AG09309 (cell line): ENCODE measurements at regions not wholly inside any gene's neighbourhood (a gene's known extent, or its start where the extent isn't known, plus 50 kb on each side); places are given as distances from the start of the nearest gene placed in this dataset.

Experiments
- DNase-seq: peaks from one replicate; pipeline ENCODE4 v3.0.0-alpha.2; 2010; ENCODE audit warnings: low read depth
- H3K4me3 ChIP-seq: 2 replicates; pipeline ENCODE4 v1.5.1; 2011; ENCODE audit warnings: mild to moderate bottlenecking, low read depth, low read length, moderate library complexity; ENCODE audit not compliant: control insufficient read depth
- TF ChIP-seq, protein P1 (sequence below): IDR thresholded peaks from 2 replicates; pipeline ENCODE4 v1.5.1; 2011; ENCODE audit warnings: mild to moderate bottlenecking, low read depth, low read length, inconsistent platforms; ENCODE audit not compliant: insufficient read depth, control insufficient read depth; ENCODE audit errors: missing control alignments

DNA sequence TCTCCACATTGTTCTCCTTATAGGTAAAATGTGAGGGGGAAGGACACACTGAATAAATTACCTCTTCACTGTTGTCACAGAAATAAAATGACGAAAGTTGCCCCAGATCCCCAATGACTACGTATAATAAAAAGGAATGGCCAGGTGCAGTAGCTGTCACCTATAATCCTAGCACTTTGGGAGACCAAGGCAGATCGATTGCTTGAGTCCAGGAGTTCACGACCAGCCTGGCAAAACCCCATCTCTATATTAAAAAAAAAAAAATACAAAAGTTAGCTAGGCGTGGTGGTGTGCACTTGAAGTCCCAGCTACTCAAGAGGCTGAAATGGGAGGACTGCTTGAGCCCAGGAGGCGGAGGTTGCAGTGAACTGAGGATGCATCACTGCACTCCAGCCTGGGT lies 82.2 kb upstream of the APC start:
- TF ChIP-seq, protein P1, sequence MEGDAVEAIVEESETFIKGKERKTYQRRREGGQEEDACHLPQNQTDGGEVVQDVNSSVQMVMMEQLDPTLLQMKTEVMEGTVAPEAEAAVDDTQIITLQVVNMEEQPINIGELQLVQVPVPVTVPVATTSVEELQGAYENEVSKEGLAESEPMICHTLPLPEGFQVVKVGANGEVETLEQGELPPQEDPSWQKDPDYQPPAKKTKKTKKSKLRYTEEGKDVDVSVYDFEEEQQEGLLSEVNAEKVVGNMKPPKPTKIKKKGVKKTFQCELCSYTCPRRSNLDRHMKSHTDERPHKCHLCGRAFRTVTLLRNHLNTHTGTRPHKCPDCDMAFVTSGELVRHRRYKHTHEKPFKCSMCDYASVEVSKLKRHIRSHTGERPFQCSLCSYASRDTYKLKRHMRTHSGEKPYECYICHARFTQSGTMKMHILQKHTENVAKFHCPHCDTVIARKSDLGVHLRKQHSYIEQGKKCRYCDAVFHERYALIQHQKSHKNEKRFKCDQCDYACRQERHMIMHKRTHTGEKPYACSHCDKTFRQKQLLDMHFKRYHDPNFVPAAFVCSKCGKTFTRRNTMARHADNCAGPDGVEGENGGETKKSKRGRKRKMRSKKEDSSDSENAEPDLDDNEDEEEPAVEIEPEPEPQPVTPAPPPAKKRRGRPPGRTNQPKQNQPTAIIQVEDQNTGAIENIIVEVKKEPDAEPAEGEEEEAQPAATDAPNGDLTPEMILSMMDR, result no peak
- no peak overlapping the region for H3K4me3 ChIP-seq
- no peak for DNase-seq

DNA sequence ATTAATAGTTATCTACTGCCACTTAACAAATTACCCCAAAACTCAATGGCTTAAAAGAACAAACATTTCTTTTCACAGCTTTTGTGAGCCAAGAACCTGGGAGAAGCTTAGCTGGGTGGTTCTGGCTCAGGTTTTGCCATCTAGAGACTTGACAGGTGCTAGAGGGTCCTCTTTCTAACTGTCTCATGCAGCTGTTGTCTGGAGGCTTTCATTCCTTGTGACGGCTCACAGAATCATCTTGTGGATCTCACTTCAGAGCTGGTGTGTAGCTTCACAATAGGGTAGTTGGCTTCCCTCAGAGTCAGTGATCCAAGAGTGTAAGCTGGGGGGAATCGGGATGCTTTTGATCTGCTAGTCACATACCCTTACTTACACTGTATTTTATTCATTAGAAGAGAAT lies 81.2 kb upstream of the APC start:
- DNase-seq, result no peak
- TF ChIP-seq, protein P1, result no peak
- no peak overlapping the region for H3K4me3 ChIP-seq

DNA sequence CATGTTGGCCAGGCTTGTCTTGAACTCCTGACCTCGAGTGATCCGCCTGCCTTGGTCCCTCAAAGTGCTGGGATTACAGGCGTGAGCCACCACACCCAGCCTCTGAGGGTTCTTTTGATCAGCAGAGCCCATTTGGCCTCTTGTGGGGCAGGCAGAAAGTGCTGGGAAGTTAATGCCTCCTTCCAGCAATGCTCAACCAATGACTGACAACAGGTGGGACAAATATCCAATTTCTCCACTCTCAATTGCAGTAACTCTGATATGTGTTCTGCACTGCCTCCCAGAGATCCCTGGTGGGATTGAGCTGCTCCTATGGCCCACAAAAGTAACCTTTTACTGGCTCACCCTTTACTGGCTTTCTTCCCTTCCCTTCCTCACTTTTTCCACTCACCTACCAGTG lies 79.9 kb upstream of the APC start:
- H3K4me3 ChIP-seq, result no peak overlapping the region
- DNase-seq, result no peak
- TF ChIP-seq, protein P1, result no peak

DNA sequence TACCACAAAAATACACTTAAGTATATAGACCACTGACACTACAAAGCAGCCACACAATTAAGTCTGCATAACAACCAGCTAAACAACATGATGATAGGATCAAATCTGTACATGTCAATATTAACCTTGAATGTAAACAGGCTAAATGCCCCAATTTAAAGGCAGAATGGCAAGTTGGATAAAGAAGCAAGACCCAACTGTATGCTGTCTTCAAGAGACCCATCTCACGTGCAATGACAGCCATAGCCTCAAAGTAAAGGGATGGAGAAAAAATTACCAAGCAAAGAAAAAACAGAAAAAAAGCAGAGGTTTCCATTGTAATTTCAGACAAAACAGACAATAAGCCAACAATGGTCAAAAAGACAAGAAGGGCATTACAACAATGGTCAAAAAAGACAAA lies 77.3 kb upstream of the APC start:
- no peak overlapping the region for H3K4me3 ChIP-seq
- DNase-seq, result no peak
- TF ChIP-seq, protein P1, result no peak

DNA sequence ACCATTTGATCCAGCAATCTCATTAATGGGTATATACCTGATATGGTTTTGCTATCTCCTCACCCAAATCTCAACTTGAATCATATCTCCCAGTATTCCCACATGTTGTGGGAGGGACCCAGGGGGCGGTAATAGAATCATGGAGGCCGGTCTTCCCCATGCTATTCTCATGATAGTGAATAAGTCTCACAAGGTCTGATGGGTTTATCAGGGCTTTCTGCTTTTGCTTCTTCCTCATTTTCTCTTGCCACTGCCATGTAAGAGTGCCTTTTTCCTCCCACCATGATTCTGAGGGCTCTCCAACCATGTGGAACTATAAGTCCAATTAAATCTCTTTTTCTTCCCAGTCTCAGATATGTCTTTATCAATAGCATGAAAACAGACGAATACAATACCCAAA lies 74.5 kb upstream of the APC start:
- TF ChIP-seq, protein P1, result no peak
- no peak for DNase-seq
- H3K4me3 ChIP-seq, result no peak overlapping the region

DNA sequence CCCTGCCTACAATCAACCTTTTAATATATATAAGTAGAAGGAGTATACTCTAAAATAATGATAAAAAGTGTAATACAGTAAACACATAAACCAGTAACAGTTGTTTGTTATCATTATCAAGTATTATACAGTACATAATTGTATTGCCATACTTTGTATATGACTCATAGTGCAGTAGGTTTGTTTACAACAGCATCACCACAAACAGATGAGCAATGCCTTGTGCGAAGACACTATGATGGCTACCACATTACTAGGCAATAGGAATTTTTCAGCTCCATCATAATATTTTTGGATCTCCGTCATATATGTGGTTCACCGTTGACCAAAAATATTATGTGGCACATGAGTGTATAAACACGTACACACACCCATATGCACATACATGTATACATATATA lies 69.7 kb upstream of the APC start:
- TF ChIP-seq, protein P1, result no peak
- DNase-seq, result no peak
- no peak overlapping the region for H3K4me3 ChIP-seq

DNA sequence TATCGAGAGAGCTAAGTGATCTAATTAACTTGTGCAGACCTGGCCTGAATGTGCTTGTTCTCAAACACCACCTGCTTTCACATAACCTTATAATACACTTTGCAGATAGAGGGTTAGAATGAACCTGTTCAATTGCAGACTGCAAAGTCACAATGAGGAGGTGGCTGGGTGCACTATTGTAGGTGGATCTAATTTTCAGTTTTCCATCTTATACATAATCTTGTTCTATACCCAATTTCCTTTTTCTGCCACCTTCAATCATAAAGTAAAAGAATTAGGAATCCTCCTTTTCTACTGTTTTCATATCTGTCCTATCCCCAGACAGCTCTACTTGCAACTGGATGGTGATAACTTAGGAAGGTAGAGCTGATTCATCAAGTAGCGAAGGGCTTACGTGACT lies 68.8 kb upstream of the APC start:
- TF ChIP-seq, protein P1, result no peak
- H3K4me3 ChIP-seq, result no peak overlapping the region
- DNase-seq, result no peak
